ENCODE measurements at regions not wholly inside any gene's neighbourhood (a gene's known extent, or its start where the extent isn't known, plus 50 kb on each side); places are given as distances from the start of the nearest gene placed in this dataset.
"Not testable (repeated sequence)": the region's sequence is repeated elsewhere in the genome, so short reads cannot be mapped to it uniquely, and the experiment has no call there.

- peaks cover 5% of the 10 kb centered on the region for H3K9me3 Mint-ChIP-seq
- no peak for DNase-seq (ENCODE audit: low spot score in 2 of 2)
- no peaks in the 10 kb centered on the region for H3K4me1 Mint-ChIP-seq
- H3K27ac Mint-ChIP-seq, result no peak overlapping the region
- no peaks in the 10 kb centered on the region for H3K36me3 Mint-ChIP-seq
- ATAC-seq, result no peak
- H3K4me3 Mint-ChIP-seq, result no peak overlapping the region
Observed at GRCh38 chr9:81047280-81047679, 642.1 kb downstream of the TLE1 start.

- no peaks in the 10 kb centered on the region for H3K36me3 Mint-ChIP-seq
- ATAC-seq (no peak), DNase-seq (ENCODE audit: low spot score in 2 of 2) (no peak)
- H3K27ac Mint-ChIP-seq, result no peak overlapping the region
- H3K4me1 Mint-ChIP-seq, result no peaks in the 10 kb centered on the region
- H3K4me3 Mint-ChIP-seq, result no peak overlapping the region
- peaks cover 5% of the 10 kb centered on the region for H3K9me3 Mint-ChIP-seq
Observed at GRCh38 chr9:81045658-81046057, 643.7 kb downstream of the TLE1 start.

- H3K4me3 Mint-ChIP-seq, result no peak overlapping the region
- H3K9me3 Mint-ChIP-seq, result peaks cover 9% of the 10 kb centered on the region
- DNase-seq (ENCODE audit: low spot score in 2 of 2) (no peak), ATAC-seq (no peak)
- no peaks in the 10 kb centered on the region for H3K36me3 Mint-ChIP-seq
- no peak overlapping the region for H3K27ac Mint-ChIP-seq
- H3K4me1 Mint-ChIP-seq, result no peaks in the 10 kb centered on the region
Observed at GRCh38 chr9:81037889-81038288, 651.5 kb downstream of the TLE1 start.

GRCh38 chr9:81035601-81036000, 653.7 kb downstream of the TLE1 start:
- no peak for ATAC-seq
- Mint-ChIP-seq H3K36me3 (no peaks in the 10 kb centered on the region), H3K27ac (no peak overlapping the region), H3K9me3 (peaks cover 16% of the 10 kb centered on the region), H3K4me1 (no peaks in the 10 kb centered on the region), H3K4me3 (no peak overlapping the region)
- DNase-seq (ENCODE audit: low spot score in 2 of 2), result no peak

- H3K4me1 Mint-ChIP-seq, result no peaks in the 10 kb centered on the region
- ATAC-seq (no peak), DNase-seq (ENCODE audit: low spot score in 2 of 2) (no peak)
- H3K36me3 Mint-ChIP-seq, result no peaks in the 10 kb centered on the region
- H3K4me3 Mint-ChIP-seq, result no peak overlapping the region
- no peak overlapping the region for H3K27ac Mint-ChIP-seq
- peaks cover 16% of the 10 kb centered on the region for H3K9me3 Mint-ChIP-seq
Observed at GRCh38 chr9:81035171-81035570, 654.2 kb downstream of the TLE1 start.

- Mint-ChIP-seq H3K27ac (no peak overlapping the region), H3K9me3 (peaks cover 12% of the 10 kb centered on the region), H3K4me1 (no peaks in the 10 kb centered on the region), H3K36me3 (no peaks in the 10 kb centered on the region), H3K4me3 (no peak overlapping the region)
- no peak for DNase-seq (ENCODE audit: low spot score in 2 of 2)
- no peak for ATAC-seq
Observed at GRCh38 chr9:81032831-81033230, 656.5 kb downstream of the TLE1 start.

- no peak for DNase-seq (ENCODE audit: low spot score in 2 of 2)
- no peak overlapping the region for H3K4me3 Mint-ChIP-seq
- peaks cover 15% of the 10 kb centered on the region for H3K9me3 Mint-ChIP-seq
- ATAC-seq, result no peak
- no peaks in the 10 kb centered on the region for H3K4me1 Mint-ChIP-seq
- no peaks in the 10 kb centered on the region for H3K36me3 Mint-ChIP-seq
- H3K27ac Mint-ChIP-seq, result no peak overlapping the region
Observed at GRCh38 chr9:81032030-81032572, 657.2 kb downstream of the TLE1 start.

- no peak overlapping the region for H3K4me3 Mint-ChIP-seq
- peaks cover 15% of the 10 kb centered on the region for H3K9me3 Mint-ChIP-seq
- no peaks in the 10 kb centered on the region for H3K36me3 Mint-ChIP-seq
- H3K4me1 Mint-ChIP-seq, result no peaks in the 10 kb centered on the region
- DNase-seq (ENCODE audit: low spot score in 2 of 2), result no peak
- ATAC-seq, result no peak
- no peak overlapping the region for H3K27ac Mint-ChIP-seq
Observed at GRCh38 chr9:81031422-81032029, 657.8 kb downstream of the TLE1 start.

GRCh38 chr9:81030027-81030426, 659.3 kb downstream of the TLE1 start:
- Mint-ChIP-seq H3K27ac (no peak overlapping the region), H3K4me3 (no peak overlapping the region), H3K9me3 (peaks cover 15% of the 10 kb centered on the region), H3K4me1 (no peaks in the 10 kb centered on the region), H3K36me3 (no peaks in the 10 kb centered on the region)
- ATAC-seq, result no peak
- DNase-seq (ENCODE audit: low spot score in 2 of 2), result no peak

GRCh38 chr9:81028504-81028903, 660.8 kb downstream of the TLE1 start:
- peaks cover 20% of the 10 kb centered on the region for H3K9me3 Mint-ChIP-seq
- no peaks in the 10 kb centered on the region for H3K4me1 Mint-ChIP-seq
- DNase-seq (ENCODE audit: low spot score in 2 of 2), result no peak
- H3K4me3 Mint-ChIP-seq, result no peak overlapping the region
- H3K36me3 Mint-ChIP-seq, result no peaks in the 10 kb centered on the region
- H3K27ac Mint-ChIP-seq, result no peak overlapping the region
- ATAC-seq, result no peak

- Mint-ChIP-seq H3K9me3 (peaks cover 19% of the 10 kb centered on the region), H3K4me1 (no peaks in the 10 kb centered on the region)
- no peak for DNase-seq (ENCODE audit: low spot score in 2 of 2)
Observed at GRCh38 chr9:81022177-81022576, 667.2 kb downstream of the TLE1 start.

GRCh38 chr9:81014945-81015344, 674.4 kb downstream of the TLE1 start:
- not testable (repeated sequence) for H3K4me3 Mint-ChIP-seq; ATAC-seq; DNase-seq (ENCODE audit: low spot score in 2 of 2); H3K36me3 Mint-ChIP-seq; H3K4me1 Mint-ChIP-seq; H3K27ac Mint-ChIP-seq
- peaks cover 35% of the 10 kb centered on the region for H3K9me3 Mint-ChIP-seq

More at GRCh38 chr9:81022177-81022576, 667.2 kb downstream of the TLE1 start:
- Mint-ChIP-seq H3K4me3 (no peak overlapping the region), H3K27ac (no peak overlapping the region), H3K36me3 (no peaks in the 10 kb centered on the region)
- no peak for ATAC-seq

GRCh38 chr9:81013191-81013590, 676.2 kb downstream of the TLE1 start:
- not testable (repeated sequence) for H3K27ac Mint-ChIP-seq; H3K36me3 Mint-ChIP-seq; H3K4me3 Mint-ChIP-seq; DNase-seq (ENCODE audit: low spot score in 2 of 2); H3K4me1 Mint-ChIP-seq; ATAC-seq
- H3K9me3 Mint-ChIP-seq, result peaks cover 36% of the 10 kb centered on the region

GRCh38 chr9:81002906-81003305, 686.4 kb downstream of the TLE1 start:
- H3K9me3 Mint-ChIP-seq, result peaks cover 32% of the 10 kb centered on the region
- no peaks in the 10 kb centered on the region for H3K36me3 Mint-ChIP-seq
- H3K27ac Mint-ChIP-seq, result no peak overlapping the region
- no peaks in the 10 kb centered on the region for H3K4me1 Mint-ChIP-seq
- no peak overlapping the region for H3K4me3 Mint-ChIP-seq
- ATAC-seq (no peak), DNase-seq (ENCODE audit: low spot score in 2 of 2) (no peak)

GRCh38 chr9:81002242-81002641, 687.1 kb downstream of the TLE1 start:
- peaks cover 29% of the 10 kb centered on the region for H3K9me3 Mint-ChIP-seq
- ATAC-seq (no peak), DNase-seq (ENCODE audit: low spot score in 2 of 2) (no peak)
- no peak overlapping the region for H3K4me3 Mint-ChIP-seq
- no peaks in the 10 kb centered on the region for H3K4me1 Mint-ChIP-seq
- no peaks in the 10 kb centered on the region for H3K36me3 Mint-ChIP-seq
- H3K27ac Mint-ChIP-seq, result no peak overlapping the region

- no peak for ATAC-seq
- H3K27ac Mint-ChIP-seq, result no peak overlapping the region
- peaks cover 12% of the 10 kb centered on the region for H3K9me3 Mint-ChIP-seq
- no peaks in the 10 kb centered on the region for H3K36me3 Mint-ChIP-seq
- H3K4me1 Mint-ChIP-seq, result no peaks in the 10 kb centered on the region
- H3K4me3 Mint-ChIP-seq, result no peak overlapping the region
- DNase-seq (ENCODE audit: low spot score in 2 of 2), result no peak
Observed at GRCh38 chr9:80995759-80996158, 693.6 kb downstream of the TLE1 start.

Data from stimulated activated effector memory CD8-positive, alpha-beta T cell treated with anti-CD3 and anti-CD28 coated beads, Interleukin-12 subunit alpha, Interleukin-12 subunit beta, amount 100 ng/mL, for 72 hours (primary cell).